IMR-90 (cell line): ENCODE measurements at regions not wholly inside any gene's neighbourhood (a gene's known extent, or its start where the extent isn't known, plus 50 kb on each side); places are given as distances from the start of the nearest gene placed in this dataset.

Experiments
- ATAC-seq: fragments of 200-7000 bp; cut with Tn5 transposase; 2 replicates; pipeline ENCODE4 v1.9.1; 2020; ENCODE audit warnings: low read depth, mild to moderate bottlenecking, moderate library complexity
- BruUV-seq: library from RNA; stranded (reverse); fragments of 400-500 nt; replicated peaks from 2 replicates; lab custom pipeline; 2021; lab: Mats Ljungman, UMichigan
- CTCF ChIA-PET: fragments of 300-600 bp; formaldehyde crosslinking; extraction: SDS; loops from one replicate; lab custom pipeline; 2021; ENCODE audit warnings: antibody characterized with exemption; lab: Yijun Ruan, JAX
- POLR2A ChIA-PET: fragments of 300-600 bp; sonication (Branson Sonifier 250); formaldehyde crosslinking; loops from one replicate; lab custom pipeline; 2022; ENCODE audit warnings: antibody characterized with exemption; ENCODE audit not compliant: unreplicated experiment; lab: Charles Lee
- DNase-seq: peaks from one replicate; pipeline ENCODE4 v3.0.0; 2013
- H2AFZ ChIP-seq: replicated peaks from 2 replicates; pipeline ENCODE3; 2013; ENCODE audit warnings: low read length, mild to moderate bottlenecking; ENCODE audit not compliant: poor library complexity
- H2AK5ac ChIP-seq: 2 replicates; pipeline ENCODE4 v1.6.1; 2013; ENCODE audit warnings: low read depth, low read length, inconsistent platforms
- H2AK9ac ChIP-seq: replicated peaks from 2 replicates; pipeline ENCODE3; 2013; ENCODE audit warnings: mild to moderate bottlenecking, low read depth, low read length, moderate library complexity; ENCODE audit not compliant: poor library complexity
- H2BK120ac ChIP-seq: 2 replicates; pipeline ENCODE4 v1.6.1; 2013; ENCODE audit warnings: low read depth, low read length, inconsistent platforms
- H2BK15ac ChIP-seq: 3 replicates; pipeline ENCODE4 v1.6.1; 2013; ENCODE audit warnings: low read depth, low read length, inconsistent platforms
- H2BK20ac ChIP-seq: 2 replicates; pipeline ENCODE4 v1.6.1; 2013; ENCODE audit warnings: low read depth, mild to moderate bottlenecking, inconsistent platforms, low read length, moderate library complexity
- H2BK5ac ChIP-seq: 2 replicates; pipeline ENCODE4 v1.6.1; 2013; ENCODE audit warnings: mild to moderate bottlenecking, low read depth, low read length, inconsistent platforms; ENCODE audit not compliant: poor library complexity, severe bottlenecking
- H3K14ac ChIP-seq: replicated peaks from 2 replicates; pipeline ENCODE4 v1.6.1; 2013; ENCODE audit warnings: low read depth, low read length, inconsistent platforms
- H3K18ac ChIP-seq: 2 replicates; pipeline ENCODE4 v1.6.1; 2013; ENCODE audit warnings: low read depth, low read length, control low read depth
- H3K23ac ChIP-seq: 2 replicates; pipeline ENCODE4 v1.6.1; 2013; ENCODE audit warnings: low read depth, low read length, inconsistent platforms
- H3K27ac ChIP-seq: 2 replicates; pipeline ENCODE4 v1.5.1; 2013; ENCODE audit warnings: mild to moderate bottlenecking, control low read depth, low read length; ENCODE audit not compliant: insufficient read depth
- H3K27me3 ChIP-seq: 2 replicates; pipeline ENCODE4 v1.6.1; 2013; ENCODE audit warnings: low read length; ENCODE audit not compliant: control insufficient read depth, insufficient read depth
- H3K36me3 ChIP-seq: 2 replicates; pipeline ENCODE4 v1.6.1; 2013; ENCODE audit warnings: low read length, mixed read lengths; ENCODE audit not compliant: control insufficient read depth, insufficient read depth
- H3K4ac ChIP-seq: 2 replicates; pipeline ENCODE4 v1.6.1; 2013; ENCODE audit warnings: low read depth, low read length, inconsistent platforms
- H3K4me1 ChIP-seq: 2 replicates; pipeline ENCODE4 v1.6.1; 2013; ENCODE audit warnings: low read length, mixed read lengths; ENCODE audit not compliant: control insufficient read depth, insufficient read depth
- H3K4me2 ChIP-seq: 2 replicates; pipeline ENCODE4 v1.6.1; 2013; ENCODE audit warnings: low read depth, mild to moderate bottlenecking, control low read depth, low read length, moderate library complexity
- H3K4me3 ChIP-seq: 2 replicates; pipeline ENCODE4 v1.5.1; 2013; ENCODE audit warnings: low read depth, mild to moderate bottlenecking, control low read depth, low read length, moderate library complexity; ENCODE audit not compliant: insufficient read depth
- H3K56ac ChIP-seq: 2 replicates; pipeline ENCODE4 v1.6.1; 2013; ENCODE audit warnings: low read length, inconsistent platforms; ENCODE audit not compliant: insufficient read depth; ENCODE audit errors: extremely low read depth
- H3K79me1 ChIP-seq, 2 experiments: 2 replicates each; pipeline ENCODE4 v1.6.1; 2013; ENCODE audit warnings: low read length in 2 of 2, inconsistent platforms in 1 of 2, low read depth in 1 of 2
- H3K9ac ChIP-seq: 2 replicates; pipeline ENCODE4 v1.6.1; 2013; ENCODE audit warnings: low read depth, low read length, control low read depth
- H3K9me1 ChIP-seq: 2 replicates; pipeline ENCODE4 v1.6.1; 2013; ENCODE audit warnings: low read length, inconsistent platforms; ENCODE audit not compliant: insufficient read depth
- H3K9me3 ChIP-seq: 2 replicates; pipeline ENCODE4 v1.6.1; 2013; ENCODE audit warnings: low read length; ENCODE audit not compliant: control insufficient read depth, insufficient read depth
- H4K20me1 ChIP-seq: 2 replicates; pipeline ENCODE4 v1.6.1; 2013; ENCODE audit warnings: low read length, inconsistent platforms; ENCODE audit not compliant: insufficient read depth
- H4K5ac ChIP-seq: 2 replicates; pipeline ENCODE4 v1.6.1; 2013; ENCODE audit warnings: mild to moderate bottlenecking, low read depth, low read length, control low read depth
- H4K8ac ChIP-seq, 2 experiments: 2 replicates each; pipeline ENCODE4 v1.6.1; 2013; ENCODE audit warnings: low read depth in 2 of 2, low read length in 2 of 2, control low read depth in 1 of 2, inconsistent platforms in 1 of 2
- H4K91ac ChIP-seq: 2 replicates; pipeline ENCODE4 v1.6.1; 2013; ENCODE audit warnings: low read depth, low read length, inconsistent platforms; ENCODE audit not compliant: insufficient read depth
- BHLHE40 ChIP-seq: fragments of 150-350 bp; IDR thresholded peaks from 2 replicates; pipeline ENCODE4 v1.6.1; 2016; ENCODE audit warnings: mild to moderate bottlenecking, low read depth, low read length
- CEBPB ChIP-seq: IDR thresholded peaks from 2 replicates; pipeline ENCODE4 v1.6.1; 2012; ENCODE audit warnings: low read depth, low read length, improper control_type of control experiment
- CHD1 ChIP-seq: IDR thresholded peaks from 2 replicates; pipeline ENCODE4 v1.6.1; 2012; ENCODE audit warnings: low read depth, low read length, improper control_type of control experiment
- FOS ChIP-seq: fragments of 150-350 bp; IDR thresholded peaks from 2 replicates; pipeline ENCODE4 v1.6.1; 2016; ENCODE audit warnings: low read depth, low read length
- MAFK ChIP-seq: IDR thresholded peaks from 2 replicates; pipeline ENCODE4 v1.6.1; 2012; ENCODE audit warnings: low read depth, low read length, improper control_type of control experiment
- MAZ ChIP-seq: IDR thresholded peaks from 2 replicates; pipeline ENCODE4 v1.6.1; 2012; ENCODE audit warnings: low read depth, mild to moderate bottlenecking, low read length, improper control_type of control experiment, moderate library complexity, borderline replicate concordance
- MXI1 ChIP-seq: IDR thresholded peaks from 2 replicates; pipeline ENCODE4 v1.6.1; 2012; ENCODE audit warnings: low read depth, mild to moderate bottlenecking, low read length, moderate library complexity, borderline replicate concordance
- NFE2L2 ChIP-seq: fragments of 150-350 bp; IDR thresholded peaks from 2 replicates; pipeline ENCODE4 v1.6.1; 2016; ENCODE audit warnings: low read depth, mild to moderate bottlenecking, low read length
- POLR2A ChIP-seq: IDR thresholded peaks from 2 replicates; pipeline ENCODE4 v1.6.1; 2012; ENCODE audit warnings: mild to moderate bottlenecking, low read depth, low read length
- RCOR1 ChIP-seq: IDR thresholded peaks from 2 replicates; pipeline ENCODE4 v1.6.1; 2012; ENCODE audit warnings: mild to moderate bottlenecking, low read length, improper control_type of control experiment; ENCODE audit not compliant: insufficient replicate concordance
- RFX5 ChIP-seq: IDR thresholded peaks from 2 replicates; pipeline ENCODE4 v1.8.0; 2012; ENCODE audit warnings: low read depth, mild to moderate bottlenecking, low read length, moderate library complexity
- SMC3 ChIP-seq: fragments of 150-350 bp; IDR thresholded peaks from 2 replicates; pipeline ENCODE4 v1.6.1; 2016; ENCODE audit warnings: low read depth, mild to moderate bottlenecking, antibody characterized with exemption, low read length, moderate library complexity
- WGBS, 2 experiments: methylation state at CpG; one replicate each; pipeline versions ENCODE4 v1.1.5 to v1.1.7; 2013; ENCODE audit warnings: missing lambda C conversion rate in 2 of 2; ENCODE audit not compliant: insufficient read length in 1 of 2; ENCODE audit errors: extremely low coverage in 2 of 2; 5-methylcytosine and 5-hydroxymethylcytosine counted together
- dilution Hi-C: fragments of 300-500 bp; cut with HindIII; formaldehyde crosslinking; loops from one replicate; pipeline ENCODE4 v1.14.3; 2018; ENCODE audit warnings: low sequenced_read_pairs; ENCODE audit not compliant: unreplicated experiment
- in situ Hi-C: fragments of 300-500 bp; cut with MboI; formaldehyde crosslinking; loops from 3 replicates; pipeline ENCODE4 v1.14.3; 2019; ENCODE audit warnings: low sequenced_read_pairs, inconsistent platforms, mixed read lengths
- intact Hi-C: fragments of 100-400 bp; cut with micrococcal nuclease; formaldehyde crosslinking; loops from 2 replicates; pipeline ENCODE4 v1.10.0; 2022
- TF ChIP-seq, protein P1 (sequence below): fragments of 150-350 bp; IDR thresholded peaks from 2 replicates; pipeline ENCODE4 v1.6.1; 2016; ENCODE audit warnings: low read depth, mild to moderate bottlenecking, low read length, moderate library complexity, borderline replicate concordance
- TF ChIP-seq, protein P2 (sequence below): conservative IDR thresholded peaks from 2 replicates; pipeline ENCODE4 v1.5.1; 2012; ENCODE audit warnings: mild to moderate bottlenecking, low read depth, low read length, improper control_type of control experiment
- TF ChIP-seq, protein P3 (sequence below): fragments of 150-350 bp; IDR thresholded peaks from 2 replicates; pipeline ENCODE4 v1.6.1; 2017; ENCODE audit warnings: mild to moderate bottlenecking, antibody characterized with exemption, low read length, low read depth

DNA sequence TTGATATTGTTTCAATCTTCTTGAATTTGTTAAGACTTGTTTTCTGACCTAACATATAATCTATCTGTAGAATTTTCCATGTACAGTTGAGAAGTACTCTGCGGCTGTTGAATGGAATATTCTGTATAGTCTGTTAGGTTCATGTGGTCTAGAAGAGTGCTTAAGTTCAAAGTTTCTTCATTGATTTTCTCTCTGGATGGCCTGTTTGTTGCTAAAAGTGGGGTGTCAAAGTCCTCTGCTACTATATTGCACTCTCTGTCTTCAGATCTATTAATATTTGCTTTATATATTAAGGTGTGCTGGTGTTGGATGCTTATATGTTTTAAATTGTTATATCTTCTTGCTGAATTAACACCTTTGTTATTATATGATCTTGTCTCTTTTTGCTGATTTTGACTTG, 290.9 kb upstream of the STXBP6 start:
- Histone ChIP-seq H3K56ac (no peak overlapping the region), H2AFZ (no peak overlapping the region), H4K8ac (no peak overlapping the region), H4K20me1 (no peaks in the 10 kb centered on the region), H3K23ac (no peak overlapping the region), H3K4me2 (no peak overlapping the region), H2BK20ac (no peak overlapping the region), H2BK5ac (no peak overlapping the region), H3K18ac (no peak overlapping the region), H3K27me3 (no peaks in the 10 kb centered on the region), H2BK120ac (no peak overlapping the region), H3K9ac (no peak overlapping the region), H3K4ac (no peak overlapping the region), H3K27ac (no peak overlapping the region), H3K36me3 (no peaks in the 10 kb centered on the region), H4K5ac (no peak overlapping the region), H3K4me1 (no peaks in the 10 kb centered on the region), H2AK9ac (no peak overlapping the region), H3K9me3 (peaks cover 5% of the 10 kb centered on the region), H3K14ac (no peak overlapping the region), H2BK15ac (no peak overlapping the region), H3K9me1 (no peaks in the 10 kb centered on the region), H4K91ac (no peak overlapping the region), H3K4me3 (no peak overlapping the region), H2AK5ac (no peak overlapping the region), H3K79me1 (no peaks in the 10 kb centered on the region)
- dilution Hi-C loops, result no loop called here
- no TSS peak for BruUV-seq
- intact Hi-C loops, result no loop called here
- TF ChIP-seq BHLHE40, result no peak
- TF ChIP-seq CEBPB, result no peak
- TF ChIP-seq MAZ, result no peak
- TF ChIP-seq, protein P1, sequence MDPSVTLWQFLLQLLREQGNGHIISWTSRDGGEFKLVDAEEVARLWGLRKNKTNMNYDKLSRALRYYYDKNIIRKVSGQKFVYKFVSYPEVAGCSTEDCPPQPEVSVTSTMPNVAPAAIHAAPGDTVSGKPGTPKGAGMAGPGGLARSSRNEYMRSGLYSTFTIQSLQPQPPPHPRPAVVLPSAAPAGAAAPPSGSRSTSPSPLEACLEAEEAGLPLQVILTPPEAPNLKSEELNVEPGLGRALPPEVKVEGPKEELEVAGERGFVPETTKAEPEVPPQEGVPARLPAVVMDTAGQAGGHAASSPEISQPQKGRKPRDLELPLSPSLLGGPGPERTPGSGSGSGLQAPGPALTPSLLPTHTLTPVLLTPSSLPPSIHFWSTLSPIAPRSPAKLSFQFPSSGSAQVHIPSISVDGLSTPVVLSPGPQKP, result no peak
- no peak for TF ChIP-seq MXI1
- TF ChIP-seq NFE2L2, result no peak
- TF ChIP-seq, protein P2, sequence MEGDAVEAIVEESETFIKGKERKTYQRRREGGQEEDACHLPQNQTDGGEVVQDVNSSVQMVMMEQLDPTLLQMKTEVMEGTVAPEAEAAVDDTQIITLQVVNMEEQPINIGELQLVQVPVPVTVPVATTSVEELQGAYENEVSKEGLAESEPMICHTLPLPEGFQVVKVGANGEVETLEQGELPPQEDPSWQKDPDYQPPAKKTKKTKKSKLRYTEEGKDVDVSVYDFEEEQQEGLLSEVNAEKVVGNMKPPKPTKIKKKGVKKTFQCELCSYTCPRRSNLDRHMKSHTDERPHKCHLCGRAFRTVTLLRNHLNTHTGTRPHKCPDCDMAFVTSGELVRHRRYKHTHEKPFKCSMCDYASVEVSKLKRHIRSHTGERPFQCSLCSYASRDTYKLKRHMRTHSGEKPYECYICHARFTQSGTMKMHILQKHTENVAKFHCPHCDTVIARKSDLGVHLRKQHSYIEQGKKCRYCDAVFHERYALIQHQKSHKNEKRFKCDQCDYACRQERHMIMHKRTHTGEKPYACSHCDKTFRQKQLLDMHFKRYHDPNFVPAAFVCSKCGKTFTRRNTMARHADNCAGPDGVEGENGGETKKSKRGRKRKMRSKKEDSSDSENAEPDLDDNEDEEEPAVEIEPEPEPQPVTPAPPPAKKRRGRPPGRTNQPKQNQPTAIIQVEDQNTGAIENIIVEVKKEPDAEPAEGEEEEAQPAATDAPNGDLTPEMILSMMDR, result no peak
- TF ChIP-seq, protein P3, sequence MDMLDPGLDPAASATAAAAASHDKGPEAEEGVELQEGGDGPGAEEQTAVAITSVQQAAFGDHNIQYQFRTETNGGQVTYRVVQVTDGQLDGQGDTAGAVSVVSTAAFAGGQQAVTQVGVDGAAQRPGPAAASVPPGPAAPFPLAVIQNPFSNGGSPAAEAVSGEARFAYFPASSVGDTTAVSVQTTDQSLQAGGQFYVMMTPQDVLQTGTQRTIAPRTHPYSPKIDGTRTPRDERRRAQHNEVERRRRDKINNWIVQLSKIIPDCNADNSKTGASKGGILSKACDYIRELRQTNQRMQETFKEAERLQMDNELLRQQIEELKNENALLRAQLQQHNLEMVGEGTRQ, result no peak
- TF ChIP-seq FOS, result no peak
- TF ChIP-seq SMC3, result no peak
- no peak for TF ChIP-seq CHD1
- TF ChIP-seq RFX5, result no peak
- no peak for TF ChIP-seq RCOR1
- TF ChIP-seq MAFK, result no peak
- TF ChIP-seq POLR2A, result no peak
- in situ Hi-C loops, result no loop called here
- no peak for ATAC-seq
- POLR2A ChIA-PET, result no interaction called here
- CTCF ChIA-PET, result no interaction called here
- WGBS, 2 experiments, result no CpG with 5 or more reads among the region's 1 CpG
- no peak for DNase-seq
